Fibroblast of skin of right biceps (primary cell): ENCODE measurements at regions not wholly inside any gene's neighbourhood (a gene's known extent, or its start where the extent isn't known, plus 50 kb on each side); places are given as distances from the start of the nearest gene placed in this dataset.
"Not testable (repeated sequence)": the region's sequence is repeated elsewhere in the genome, so short reads cannot be mapped to it uniquely, and the experiment has no call there.

Source experiments
- DNase-seq: peaks from one replicate; pipeline ENCODE4 v3.0.0-alpha.2; 2013

GRCh38 chr3:78266550-78266949 is 1226.7 kb downstream of the ROBO2 start:
- DNase-seq: not testable (repeated sequence)

GRCh38 chr3:78267235-78267634 is 1227.3 kb downstream of the ROBO2 start:
- DNase-seq: no peak

- DNase-seq: no peak
Measured at GRCh38 chr3:78268087-78268486, 1228.2 kb downstream of the ROBO2 start.

GRCh38 chr3:78268716-78269668 is 1229.1 kb downstream of the ROBO2 start:
- no peak for DNase-seq

- no peak for DNase-seq
Measured at GRCh38 chr3:78273326-78273725, 1233.4 kb downstream of the ROBO2 start.

- DNase-seq: no peak
Measured at GRCh38 chr3:78274475-78275065, 1234.7 kb downstream of the ROBO2 start.

- DNase-seq: no peak
Measured at GRCh38 chr3:78275420-78275852, 1235.5 kb downstream of the ROBO2 start.

GRCh38 chr3:78277220-78277619 is 1237.3 kb downstream of the ROBO2 start:
- no peak for DNase-seq

GRCh38 chr3:78277801-78278200 is 1237.9 kb downstream of the ROBO2 start:
- DNase-seq: no peak

- DNase-seq: no peak
Measured at GRCh38 chr3:78279091-78279490, 1239.2 kb downstream of the ROBO2 start.

GRCh38 chr3:78281381-78281780 is 1241.5 kb downstream of the ROBO2 start:
- DNase-seq: no peak

GRCh38 chr3:78283994-78284393 is 1244.1 kb downstream of the ROBO2 start:
- no peak for DNase-seq

GRCh38 chr3:78285032-78285728 is 1245.3 kb downstream of the ROBO2 start:
- DNase-seq: no peak

- DNase-seq: peak; percentile 72
Measured at GRCh38 chr3:78287085-78287484, 1247.2 kb downstream of the ROBO2 start.

- DNase-seq: no peak
Measured at GRCh38 chr3:78293284-78293683, 1253.4 kb downstream of the ROBO2 start.

GRCh38 chr3:78304115-78304514 is 1264.2 kb downstream of the ROBO2 start:
- DNase-seq: no peak

GRCh38 chr3:78312851-78313250 is 1273.0 kb downstream of the ROBO2 start:
- DNase-seq: no peak

- DNase-seq: no peak
Measured at GRCh38 chr3:78313332-78313731, 1273.4 kb downstream of the ROBO2 start.

GRCh38 chr3:78314327-78314726 is 1274.4 kb downstream of the ROBO2 start:
- peak; percentile 3 for DNase-seq

GRCh38 chr3:78317774-78318173 is 1277.9 kb downstream of the ROBO2 start:
- DNase-seq: no peak

- DNase-seq: no peak
Measured at GRCh38 chr3:78322780-78323179, 1282.9 kb downstream of the ROBO2 start.

- peak; percentile 13 for DNase-seq
Measured at GRCh38 chr3:78337801-78338211, 1297.9 kb downstream of the ROBO2 start.

- no peak for DNase-seq
Measured at GRCh38 chr3:78338405-78338804, 1298.5 kb downstream of the ROBO2 start.

- no peak for DNase-seq
Measured at GRCh38 chr3:78343221-78343620, 1303.3 kb downstream of the ROBO2 start.
